IPS DF 6.9 (cell line): ENCODE measurements at regions not wholly inside any gene's neighbourhood (a gene's known extent, or its start where the extent isn't known, plus 50 kb on each side); places are given as distances from the start of the nearest gene placed in this dataset.

Experiments used
- DNase-seq: peaks from one replicate; pipeline ENCODE4 v3.0.0-alpha.2; 2013; ENCODE audit warnings: low read depth, low spot score
- H3K27ac ChIP-seq: one replicate; pipeline ENCODE4 v1.5.1; 2013; ENCODE audit warnings: low read length, control low read depth
- H3K27me3 ChIP-seq: 2 replicates; pipeline ENCODE4 v1.6.1; 2013; ENCODE audit warnings: mild to moderate bottlenecking, low read length; ENCODE audit not compliant: control insufficient read depth, insufficient read depth
- H3K36me3 ChIP-seq: 2 replicates; pipeline ENCODE4 v1.6.1; 2013; ENCODE audit warnings: low read length; ENCODE audit not compliant: control insufficient read depth, insufficient read depth
- H3K4me1 ChIP-seq: 2 replicates; pipeline ENCODE4 v1.6.1; 2013; ENCODE audit warnings: low read length; ENCODE audit not compliant: control insufficient read depth, insufficient read depth
- H3K4me3 ChIP-seq: 2 replicates; pipeline ENCODE4 v1.5.1; 2013; ENCODE audit warnings: mild to moderate bottlenecking, low read length
- H3K9me3 ChIP-seq: 2 replicates; pipeline ENCODE4 v1.6.1; 2013; ENCODE audit warnings: low read length, inconsistent platforms; ENCODE audit not compliant: control insufficient read depth, insufficient read depth
- WGBS: extraction: QIAGEN DNeasy Blood & Tissue Kit; methylation state at CpG from one replicate; pipeline ENCODE4 v1.1.7; 2013; ENCODE audit warnings: mixed read lengths, missing lambda C conversion rate; ENCODE audit not compliant: insufficient read length, insufficient coverage; 5-methylcytosine and 5-hydroxymethylcytosine counted together

DNA sequence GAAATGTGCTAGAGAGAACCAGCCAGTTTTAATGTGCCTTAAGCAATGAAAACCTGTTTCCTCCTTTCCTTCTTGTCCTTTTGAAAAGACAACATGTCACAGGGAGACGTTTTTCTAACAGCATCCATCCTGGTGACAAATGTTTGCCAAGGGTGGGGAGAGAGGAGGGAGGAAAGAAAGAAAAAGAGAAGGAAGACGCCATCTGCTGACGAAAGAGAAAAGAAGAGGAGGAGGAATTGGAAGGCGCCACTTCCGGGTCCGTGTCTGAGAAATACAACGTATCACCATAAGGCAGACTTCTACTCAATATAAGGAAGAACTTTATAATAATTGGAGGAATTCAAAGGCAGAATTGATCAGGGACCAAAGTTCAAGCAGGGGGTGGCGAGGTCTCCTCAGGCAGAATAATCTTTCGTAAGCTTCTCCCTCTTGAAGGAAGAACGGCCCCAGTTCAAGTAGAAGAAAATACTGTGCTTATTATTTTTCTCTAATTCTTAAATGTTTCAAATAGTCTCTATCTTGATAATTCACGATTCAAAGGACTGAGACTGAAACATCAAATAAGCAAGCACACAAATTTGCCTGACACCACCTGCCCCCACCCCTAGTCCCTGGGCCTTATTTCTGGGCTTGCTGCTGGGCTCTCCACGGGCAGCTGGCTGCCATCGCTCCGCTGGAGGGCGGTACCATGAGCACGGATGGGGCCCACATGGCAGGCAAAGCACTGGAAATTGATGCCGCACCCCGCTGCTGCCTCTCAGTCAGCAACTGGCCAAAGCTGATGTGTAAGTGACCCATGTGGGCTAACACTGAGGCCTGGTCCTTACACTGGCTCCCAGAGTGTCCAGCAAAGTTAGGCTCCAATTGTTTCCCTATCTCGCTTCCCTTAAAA is 273.7 kb upstream of the KLF14 start:
- Histone ChIP-seq H3K27me3 (no peaks in the 10 kb centered on the region), H3K4me1 (0 out of 2 replicates have a peak, but pooled peaks cover 2% of the 10 kb centered on the region), H3K4me3 (no peak overlapping the region), H3K36me3 (no peaks in the 10 kb centered on the region), H3K9me3 (no peaks in the 10 kb centered on the region), H3K27ac (no peak overlapping the region)
- no CpG with 5 or more reads among the region's 19 CpGs for WGBS
- DNase-seq: peak; percentile 33

DNA sequence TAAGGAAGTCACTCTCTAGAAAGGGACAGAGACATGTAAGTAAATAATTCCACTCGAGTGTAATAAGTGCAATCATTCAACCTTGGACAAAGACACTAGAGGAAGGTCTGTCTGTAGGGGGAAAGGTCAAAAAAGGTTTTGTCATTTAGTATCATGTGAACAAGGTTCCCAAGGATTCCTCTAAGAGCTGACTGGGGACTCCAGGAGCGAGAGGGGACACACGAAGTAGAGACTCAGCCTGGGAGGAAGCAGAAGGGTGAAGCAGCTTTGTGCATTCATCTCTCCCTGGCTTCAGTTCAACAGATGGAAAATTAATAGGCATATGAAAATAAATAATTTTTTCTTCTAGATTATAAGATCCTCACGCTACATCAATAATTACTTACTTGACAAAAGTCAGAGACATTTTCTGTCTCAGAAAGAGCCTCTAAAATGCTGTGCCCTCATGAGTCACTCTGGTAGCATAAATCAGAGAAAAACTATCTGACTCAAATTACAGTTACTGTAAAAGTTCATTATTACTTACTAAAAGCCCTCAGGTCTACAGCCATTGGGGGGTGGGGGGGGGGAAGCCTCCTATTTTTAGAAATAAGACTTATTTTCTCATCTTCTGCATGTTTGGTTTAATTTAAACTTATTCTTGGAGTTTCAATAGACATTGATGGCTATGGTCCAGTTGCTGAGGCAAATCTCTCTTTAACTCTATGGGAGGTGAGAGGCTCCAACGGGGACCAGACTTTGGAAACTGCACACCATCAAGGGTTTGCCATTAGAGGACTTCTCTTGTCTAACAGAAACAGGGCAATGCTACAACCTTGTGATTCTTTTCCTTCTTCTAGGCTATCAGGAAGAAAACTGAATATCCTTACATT is 275.1 kb upstream of the KLF14 start:
- Histone ChIP-seq H3K9me3 (no peaks in the 10 kb centered on the region), H3K4me3 (no peak overlapping the region), H3K27me3 (no peaks in the 10 kb centered on the region), H3K36me3 (no peaks in the 10 kb centered on the region), H3K4me1 (peaks cover 4% of the 10 kb centered on the region; the same call in 1 of the 2 replicates), H3K27ac (no peak overlapping the region)
- no peak for DNase-seq
- WGBS: no CpG with 5 or more reads among the region's 5 CpGs

DNA sequence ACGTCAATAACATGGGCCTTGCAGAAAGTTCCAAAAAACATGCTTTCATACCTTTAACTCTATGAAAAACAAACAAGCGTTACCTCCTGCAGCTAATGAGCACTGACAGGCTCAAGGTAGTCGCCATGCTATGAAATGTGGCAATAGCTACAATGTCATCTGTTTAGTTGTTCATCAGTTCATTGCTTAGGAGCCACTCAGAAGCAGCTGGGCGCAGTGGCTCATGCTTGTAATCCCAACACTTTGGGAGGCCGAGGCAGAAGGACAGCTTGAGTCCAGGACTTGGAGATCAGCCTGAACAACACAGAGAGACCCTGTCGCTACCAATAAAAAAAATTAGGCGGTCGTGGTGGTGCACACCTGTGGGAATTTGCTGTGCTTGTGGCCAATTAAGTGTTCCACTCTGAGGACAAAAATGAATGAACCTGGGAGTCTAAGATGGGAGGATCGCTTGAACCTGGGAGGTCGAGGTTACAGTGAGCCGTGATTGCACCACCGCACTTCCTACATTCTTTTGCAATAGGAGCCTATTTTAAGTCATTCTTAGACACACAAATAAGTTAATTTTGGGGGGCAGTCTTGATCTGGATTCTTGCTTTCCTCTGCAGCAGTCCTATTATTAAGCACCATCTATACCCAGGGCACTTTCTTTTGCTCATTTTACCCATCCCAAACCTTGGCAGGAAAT is 276.2 kb upstream of the KLF14 start:
- H3K4me1 ChIP-seq: peaks cover 4% of the 10 kb centered on the region; the same call in 1 of the 2 replicates
- no peak overlapping the region for H3K4me3 ChIP-seq
- no peaks in the 10 kb centered on the region for H3K27me3 ChIP-seq
- no peak overlapping the region for H3K27ac ChIP-seq
- no peaks in the 10 kb centered on the region for H3K9me3 ChIP-seq
- WGBS: no CpG with 5 or more reads among the region's 12 CpGs
- DNase-seq: no peak
- no peaks in the 10 kb centered on the region for H3K36me3 ChIP-seq

DNA sequence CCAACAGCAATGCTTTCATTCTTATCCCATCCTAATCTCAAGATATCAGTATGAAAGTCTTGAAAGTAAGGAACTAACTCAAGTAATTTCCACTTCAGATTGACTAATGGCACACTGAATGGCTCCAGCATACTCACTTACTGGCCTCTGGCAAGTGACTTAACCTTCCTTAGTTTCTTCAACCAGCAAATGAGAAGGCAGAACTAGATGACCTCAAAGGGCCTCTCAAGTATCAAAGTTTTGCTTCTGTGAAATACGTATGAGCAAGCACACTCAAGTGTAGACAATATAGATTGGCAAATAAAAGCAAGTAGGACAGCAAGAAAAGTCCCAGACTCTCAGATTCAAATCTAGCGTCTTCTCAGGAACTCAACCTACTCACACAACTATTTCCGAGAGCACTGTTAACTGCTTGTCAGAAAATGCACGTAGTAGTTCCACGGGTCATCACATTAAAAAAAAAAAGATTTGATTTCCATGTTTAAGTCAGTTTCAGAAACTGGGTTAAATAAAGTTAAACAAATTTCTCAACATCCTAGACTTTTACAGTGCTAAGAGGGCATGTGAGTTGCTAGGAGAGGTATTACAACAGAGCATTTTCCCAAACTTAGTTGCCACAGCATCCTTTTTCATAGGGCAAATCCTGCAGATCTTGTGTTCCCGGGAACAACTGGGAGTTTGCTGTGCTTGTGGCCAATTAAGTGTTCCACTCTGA is 276.9 kb upstream of the KLF14 start:
- Histone ChIP-seq H3K4me3 (no peak overlapping the region), H3K27me3 (no peaks in the 10 kb centered on the region), H3K9me3 (no peaks in the 10 kb centered on the region), H3K27ac (no peak overlapping the region), H3K4me1 (peaks cover 4% of the 10 kb centered on the region), H3K36me3 (no peaks in the 10 kb centered on the region)
- DNase-seq: no peak
- no CpG with 5 or more reads among the region's 6 CpGs for WGBS

DNA sequence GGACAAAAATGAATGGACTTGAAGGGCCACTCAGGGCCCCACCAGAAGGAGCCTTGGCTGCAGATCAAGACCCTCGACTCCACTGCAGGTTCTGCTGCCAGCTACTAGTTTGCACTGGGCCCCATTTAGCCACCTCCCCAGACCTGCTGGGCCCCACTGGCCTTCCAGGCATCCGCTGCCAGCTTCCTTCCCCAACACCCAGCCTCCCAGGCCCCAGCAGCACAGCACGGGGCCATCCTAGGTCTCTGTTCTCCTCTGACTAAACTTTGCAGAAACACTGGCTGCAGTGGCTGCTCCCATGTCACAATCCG is 277.4 kb upstream of the KLF14 start:
- DNase-seq: no peak
- Histone ChIP-seq H3K4me3 (no peak overlapping the region), H3K27ac (no peak overlapping the region), H3K9me3 (no peaks in the 10 kb centered on the region), H3K27me3 (no peaks in the 10 kb centered on the region), H3K36me3 (no peaks in the 10 kb centered on the region), H3K4me1 (peaks cover 4% of the 10 kb centered on the region)
- no CpG with 5 or more reads among the region's 4 CpGs for WGBS

DNA sequence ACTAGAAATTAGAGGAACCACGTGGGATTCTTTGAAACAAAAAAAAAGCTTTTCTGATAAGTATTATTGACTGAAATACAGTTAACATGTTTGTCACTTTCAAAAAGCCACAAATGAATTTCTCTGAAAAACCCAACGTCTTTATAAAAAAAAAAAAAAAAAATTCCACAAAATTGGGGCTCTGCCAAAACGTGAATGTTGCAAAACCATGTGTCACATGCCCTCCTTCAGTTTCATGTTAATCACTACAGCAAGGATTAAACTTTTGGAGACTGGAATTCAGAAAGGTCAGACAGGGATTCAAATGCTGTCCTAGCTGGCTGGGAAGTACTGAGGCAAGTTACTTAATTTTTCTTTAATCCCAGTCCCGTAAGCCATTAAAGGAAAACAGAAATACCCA is 278.0 kb upstream of the KLF14 start:
- H3K36me3 ChIP-seq: no peaks in the 10 kb centered on the region
- no CpG with 5 or more reads among the region's 4 CpGs for WGBS
- no peak overlapping the region for H3K27ac ChIP-seq
- H3K4me3 ChIP-seq: no peak overlapping the region
- H3K4me1 ChIP-seq: peaks cover 4% of the 10 kb centered on the region
- DNase-seq: no peak
- no peaks in the 10 kb centered on the region for H3K27me3 ChIP-seq
- H3K9me3 ChIP-seq: no peaks in the 10 kb centered on the region

DNA sequence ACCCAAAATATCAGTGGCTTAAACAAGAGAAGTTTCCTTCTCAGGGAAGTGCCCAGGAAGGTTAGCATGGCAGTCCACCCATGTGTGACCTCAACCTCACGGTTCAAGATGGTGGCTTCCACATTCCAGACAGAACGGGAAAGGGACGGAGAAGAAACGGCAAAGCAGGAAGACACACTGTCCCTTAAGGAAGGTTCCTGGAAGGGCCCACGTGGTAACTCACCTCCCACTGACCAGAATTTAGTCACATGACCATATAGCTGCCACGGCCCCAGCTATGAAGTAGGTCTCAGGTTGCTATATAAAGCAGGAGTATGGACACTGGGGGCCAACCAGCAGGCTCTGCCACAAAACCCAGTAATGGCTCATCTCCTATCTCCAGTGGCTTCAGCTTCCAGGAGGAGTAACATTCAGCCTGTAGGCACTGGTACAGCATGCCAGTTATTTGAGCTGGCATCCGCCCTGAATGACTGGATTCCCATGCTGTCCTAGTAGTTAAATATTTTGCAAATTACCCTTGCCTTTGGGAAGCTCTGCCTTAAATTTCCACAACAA is 278.5 kb upstream of the KLF14 start:
- Histone ChIP-seq H3K4me3 (no peak overlapping the region), H3K4me1 (peaks cover 4% of the 10 kb centered on the region), H3K36me3 (no peaks in the 10 kb centered on the region), H3K27ac (no peak overlapping the region), H3K27me3 (no peaks in the 10 kb centered on the region), H3K9me3 (no peaks in the 10 kb centered on the region)
- no peak for DNase-seq
- no CpG with 5 or more reads among the region's 7 CpGs for WGBS

DNA sequence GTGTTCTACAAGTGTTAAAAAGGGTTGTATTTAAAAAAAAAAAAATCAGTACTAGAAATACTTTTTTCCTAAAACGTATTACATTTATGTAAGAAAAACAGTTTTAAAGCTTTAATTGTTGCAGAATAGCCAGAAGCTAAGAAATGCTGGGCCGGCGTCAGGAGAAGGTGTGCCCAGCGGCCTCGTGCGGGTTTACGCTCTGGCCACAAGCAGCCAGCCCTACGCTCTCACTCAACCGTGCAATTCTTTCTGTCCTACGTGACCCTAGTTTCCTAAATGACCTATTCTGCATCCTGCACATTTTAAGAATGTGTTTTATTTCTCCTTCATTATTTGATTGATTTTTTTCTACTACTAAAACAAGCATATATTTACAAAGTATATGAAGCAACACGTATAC is 279.7 kb upstream of the KLF14 start:
- H3K36me3 ChIP-seq: no peaks in the 10 kb centered on the region
- peaks cover 4% of the 10 kb centered on the region for H3K4me1 ChIP-seq
- H3K27me3 ChIP-seq: no peaks in the 10 kb centered on the region
- no peaks in the 10 kb centered on the region for H3K9me3 ChIP-seq
- H3K27ac ChIP-seq: no peak overlapping the region
- no peak overlapping the region for H3K4me3 ChIP-seq
- WGBS: no CpG with 5 or more reads among the region's 11 CpGs
- no peak for DNase-seq

DNA sequence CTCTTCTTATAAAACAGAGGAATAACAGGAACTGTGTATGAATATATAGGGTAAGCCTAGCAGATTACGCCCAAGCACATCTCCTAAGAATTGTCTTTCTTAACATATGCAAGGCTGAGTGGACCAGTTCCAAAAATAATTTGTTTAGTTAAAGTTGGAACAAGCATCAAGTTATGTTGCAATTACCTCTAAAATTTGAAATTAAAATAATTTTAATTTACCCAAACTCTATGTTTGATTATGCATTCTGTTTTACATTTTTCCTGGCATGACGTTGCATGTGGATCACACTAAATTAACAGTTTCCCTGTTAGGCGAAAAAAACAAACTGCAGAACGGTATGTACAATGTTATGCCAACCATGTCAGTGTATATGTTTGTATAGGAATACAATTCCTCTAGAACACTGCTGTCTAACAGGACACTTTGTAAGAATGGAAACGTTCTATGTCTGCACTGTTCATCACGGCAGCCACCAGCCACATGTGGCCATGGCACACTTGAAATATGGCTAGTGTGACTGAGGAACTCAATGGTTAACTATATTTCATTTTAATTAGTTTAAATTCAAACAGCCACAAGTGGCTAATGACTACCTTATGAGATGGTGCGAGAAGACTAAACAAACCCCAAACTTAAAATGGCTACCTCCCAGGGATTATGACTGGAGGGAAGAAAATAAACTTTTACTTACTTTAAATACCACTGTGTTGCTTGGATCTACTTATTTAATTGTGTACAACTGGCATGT is 281.1 kb upstream of the KLF14 start:
- no peak overlapping the region for H3K4me3 ChIP-seq
- no peak for DNase-seq
- H3K27me3 ChIP-seq: no peaks in the 10 kb centered on the region
- no peak overlapping the region for H3K27ac ChIP-seq
- WGBS: no CpG with 5 or more reads among the region's 7 CpGs
- H3K9me3 ChIP-seq: no peaks in the 10 kb centered on the region
- H3K36me3 ChIP-seq: no peaks in the 10 kb centered on the region
- peaks cover 4% of the 10 kb centered on the region for H3K4me1 ChIP-seq
